ENCODE measurements at regions not wholly inside any gene's neighbourhood (a gene's known extent, or its start where the extent isn't known, plus 50 kb on each side); places are given as distances from the start of the nearest gene placed in this dataset.

DNA sequence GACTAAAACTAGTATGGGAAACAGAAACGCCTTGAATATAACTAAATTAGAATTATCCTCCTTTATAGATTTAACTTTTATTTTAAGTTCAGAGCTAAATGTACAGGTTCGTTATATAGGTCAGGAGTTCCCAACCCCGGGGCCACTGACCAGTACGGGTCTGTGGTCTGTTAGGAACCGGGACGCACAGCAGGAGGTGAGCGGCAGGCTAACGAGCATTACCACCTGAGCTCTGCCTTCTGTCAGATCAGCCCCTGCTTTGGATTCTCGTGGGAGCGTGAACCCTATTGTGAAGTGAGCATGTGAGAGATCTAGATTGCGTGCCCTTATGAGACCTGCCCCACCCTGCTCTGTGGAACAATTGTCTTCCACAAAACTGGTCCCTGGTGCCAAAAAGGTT is 51.0 kb downstream of the FAT4 start:
- no peak for ATAC-seq
- no peak for DNase-seq
- intact Hi-C loops (cut with DNase I, micrococcal nuclease) = no loop called here

GRCh38 chr4:125368146-125368545 is 53.4 kb downstream of the FAT4 start:
- intact Hi-C loops (cut with DNase I, micrococcal nuclease) = no loop called here
- ATAC-seq (no peak), DNase-seq (no peak)

- intact Hi-C loops (cut with DNase I, micrococcal nuclease) = no loop called here
- no peak for DNase-seq
- no peak for ATAC-seq
Measured at GRCh38 chr4:125368671-125369081, 53.9 kb downstream of the FAT4 start.

GRCh38 chr4:125369098-125369497 is 54.3 kb downstream of the FAT4 start:
- no peak for DNase-seq
- no peak for ATAC-seq
- intact Hi-C loops (cut with DNase I, micrococcal nuclease) = no loop called here

GRCh38 chr4:125370478-125370877 is 55.7 kb downstream of the FAT4 start:
- ATAC-seq = no peak
- DNase-seq = no peak
- intact Hi-C loops (cut with DNase I, micrococcal nuclease) = no loop called here

DNA sequence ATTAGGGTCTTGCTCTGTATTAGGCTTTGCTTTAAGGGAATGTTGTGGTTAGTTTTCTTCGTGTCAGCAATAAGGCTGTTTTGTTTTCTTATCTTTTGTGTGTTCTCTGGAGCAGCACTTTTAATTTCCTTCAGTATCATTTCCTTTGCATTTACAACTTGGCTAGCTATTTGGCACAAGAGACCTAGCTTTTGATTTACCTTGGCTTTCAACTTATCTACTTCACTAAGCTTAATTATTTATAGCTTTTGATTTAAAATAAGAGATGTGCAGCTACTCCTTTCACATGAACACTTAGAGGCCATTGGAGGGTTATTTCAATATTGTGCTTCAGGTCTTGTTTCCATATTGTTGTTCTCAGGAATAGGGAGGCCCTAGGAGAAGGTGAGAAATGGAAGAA is 68.2 kb downstream of the FAT4 start:
- intact Hi-C loops (cut with DNase I, micrococcal nuclease) = no loop called here
- ATAC-seq (no peak), DNase-seq (no peak)

DNA sequence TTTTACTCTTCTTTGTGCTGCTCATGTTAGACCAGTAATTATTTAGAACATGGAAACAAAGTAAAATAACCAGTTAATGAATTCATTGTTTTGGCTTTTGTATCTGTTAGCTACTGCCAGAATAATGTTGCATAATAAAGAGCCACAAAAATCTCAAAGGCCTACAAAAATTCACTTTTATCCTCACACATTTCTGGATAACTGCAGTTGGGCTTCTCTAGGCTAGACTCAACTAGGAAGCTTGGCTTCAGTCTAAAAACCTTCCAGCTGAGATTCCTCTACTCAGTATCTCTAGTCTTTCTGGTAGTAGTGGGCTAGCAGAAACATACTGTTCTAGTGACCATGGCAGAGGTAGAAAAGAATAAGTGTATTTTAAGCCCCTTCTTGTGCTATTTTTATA is 73.0 kb downstream of the FAT4 start:
- intact Hi-C loops (cut with DNase I, micrococcal nuclease) = no loop called here

GRCh38 chr4:125388613-125389012 is 73.9 kb downstream of the FAT4 start:
- intact Hi-C loops (cut with DNase I, micrococcal nuclease) = no loop called here
- no peak for ATAC-seq
- DNase-seq = no peak

More for the DNA sequence above, 73.0 kb downstream of the FAT4 start:
- no peak for ATAC-seq
- DNase-seq = no peak

- intact Hi-C loops (cut with DNase I, micrococcal nuclease) = no loop called here
- DNase-seq (no peak), ATAC-seq (no peak)
Measured at GRCh38 chr4:125389713-125390112, 75.0 kb downstream of the FAT4 start.

DNA sequence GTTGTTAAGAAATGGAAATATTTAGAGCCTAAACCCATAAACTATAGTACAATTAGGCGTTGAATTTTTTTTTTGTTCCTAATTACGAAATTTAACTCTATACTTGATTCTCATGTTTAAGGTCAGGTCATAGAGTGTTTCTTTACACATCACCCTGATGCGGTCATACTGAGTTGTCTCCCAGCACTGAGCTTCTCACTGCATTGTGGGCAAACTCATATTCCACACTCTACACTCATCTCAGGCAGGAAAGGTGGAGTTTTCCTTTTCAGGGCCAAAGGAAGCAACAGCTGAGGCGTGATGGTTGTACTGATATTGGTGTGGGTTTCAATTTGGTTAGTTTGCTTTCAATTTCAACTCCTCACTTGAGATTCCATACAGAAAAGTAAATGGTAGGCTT is 75.4 kb downstream of the FAT4 start:
- DNase-seq = no peak
- ATAC-seq = no peak
- intact Hi-C loops (cut with DNase I, micrococcal nuclease) = no loop called here

DNA sequence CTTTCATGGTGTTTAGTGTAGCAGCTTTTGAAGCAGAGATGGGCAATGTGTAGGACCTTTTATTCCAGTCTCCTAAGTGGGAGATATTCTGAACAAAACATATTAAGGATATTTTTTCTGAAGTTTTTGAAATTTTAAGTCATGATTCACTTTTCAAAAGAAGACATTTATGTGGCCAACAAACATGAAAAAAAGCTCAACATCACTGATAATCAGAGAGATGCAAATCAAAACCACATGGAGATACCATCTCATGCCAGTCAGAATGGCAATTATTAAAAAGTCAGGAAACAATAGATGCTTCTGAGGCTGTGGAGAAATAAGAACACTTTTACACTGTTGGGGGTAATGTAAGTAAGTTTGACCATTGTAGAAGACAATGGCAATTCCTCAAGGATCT is 76.0 kb downstream of the FAT4 start:
- ATAC-seq = no peak
- no peak for DNase-seq
- intact Hi-C loops (cut with DNase I, micrococcal nuclease) = no loop called here

DNA sequence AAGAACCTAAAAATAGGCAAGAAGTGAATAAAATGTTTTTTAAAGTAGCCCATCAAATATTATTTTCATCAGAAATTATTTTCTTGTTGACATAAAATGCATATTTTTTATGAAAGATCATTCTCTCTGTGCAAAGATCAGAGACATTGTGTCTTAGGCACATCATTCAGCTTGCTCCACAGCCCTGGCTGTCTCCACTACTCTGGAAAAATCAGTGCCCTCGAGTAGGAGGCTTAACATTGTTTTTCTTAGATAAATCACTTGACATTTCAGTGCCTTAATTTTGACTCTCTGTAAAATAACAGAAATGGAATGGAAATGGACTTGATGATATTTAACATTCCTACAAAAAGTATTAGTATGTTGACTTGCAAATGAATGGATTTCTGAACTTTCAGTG is 77.9 kb downstream of the FAT4 start:
- ATAC-seq = no peak

DNA sequence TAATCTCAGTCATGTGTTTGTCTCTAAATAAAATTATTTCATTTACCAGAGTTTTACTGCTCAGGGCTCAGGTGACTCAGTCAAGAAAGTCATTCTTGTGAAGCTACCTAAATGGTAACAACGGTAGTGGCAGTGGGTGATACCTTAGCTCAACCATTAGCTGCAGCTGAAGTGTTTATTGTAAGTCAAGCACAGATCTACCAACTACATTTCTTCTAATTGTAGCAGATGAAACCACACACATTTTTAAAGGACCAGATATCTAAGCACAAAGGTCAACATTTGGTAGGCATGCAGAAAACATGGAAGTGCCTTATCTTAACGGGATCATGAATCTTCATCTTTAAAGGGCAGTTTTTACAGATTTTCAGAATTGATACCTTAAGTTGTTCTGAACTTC is 79.1 kb downstream of the FAT4 start:
- intact Hi-C loops (cut with DNase I, micrococcal nuclease) = no loop called here
- ATAC-seq (no peak), DNase-seq (no peak)

More for the DNA sequence above, 77.9 kb downstream of the FAT4 start:
- no peak for DNase-seq
- intact Hi-C loops (cut with DNase I, micrococcal nuclease) = no loop called here

DNA sequence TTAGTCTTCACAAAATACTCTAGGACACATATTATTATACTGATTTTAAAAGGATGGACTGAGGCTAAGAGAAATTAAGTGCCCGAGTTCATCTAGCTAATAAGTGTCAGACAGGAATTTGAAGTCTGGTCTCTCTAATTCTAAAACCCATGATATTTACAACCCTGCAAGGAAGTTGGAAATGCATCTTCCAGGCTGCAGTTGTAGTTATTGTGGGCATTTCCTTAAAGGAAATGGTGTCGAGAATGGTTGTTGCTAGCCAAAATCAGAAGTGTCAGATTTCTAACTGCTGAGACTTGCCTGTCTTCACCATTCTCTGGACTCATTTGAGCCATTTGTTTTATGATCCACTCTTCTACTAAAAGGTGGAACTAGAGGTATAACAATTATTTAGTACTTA is 82.5 kb downstream of the FAT4 start:
- no peak for DNase-seq
- no peak for ATAC-seq

GRCh38 chr4:125398263-125399002 is 83.7 kb downstream of the FAT4 start:
- no peak for ATAC-seq
- DNase-seq = no peak
- intact Hi-C loops (cut with DNase I, micrococcal nuclease) = no loop called here

More for the DNA sequence above, 82.5 kb downstream of the FAT4 start:
- intact Hi-C loops (cut with DNase I, micrococcal nuclease) = no loop called here

GRCh38 chr4:125400756-125401155 is 86.0 kb downstream of the FAT4 start:
- ATAC-seq (no peak), DNase-seq (no peak)
- intact Hi-C loops (cut with DNase I, micrococcal nuclease) = no loop called here

- ATAC-seq (no peak), DNase-seq (no peak)
- intact Hi-C loops (cut with DNase I, micrococcal nuclease) = no loop called here
Measured at GRCh38 chr4:125401784-125402183, 87.0 kb downstream of the FAT4 start.

DNA sequence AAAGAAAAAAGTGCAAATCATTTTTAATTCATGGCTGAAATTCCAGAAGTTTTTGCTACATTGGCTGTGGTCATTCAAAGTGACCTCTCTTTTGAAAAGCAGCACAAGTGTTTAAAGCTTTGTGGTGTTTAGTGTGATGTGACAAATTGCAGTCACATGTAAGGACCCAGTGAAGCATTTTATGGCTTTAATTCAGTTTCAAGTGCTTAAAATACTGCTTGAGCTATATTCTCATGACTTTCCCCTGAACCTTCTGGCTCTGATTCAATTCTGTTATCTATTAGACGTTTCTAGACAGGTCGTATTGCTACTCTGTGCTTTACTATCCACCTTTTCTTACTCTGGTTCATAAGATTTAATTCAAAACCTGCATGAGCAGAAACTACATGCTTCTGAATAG is 105.8 kb downstream of the FAT4 start:
- ATAC-seq = no peak
- intact Hi-C loops (cut with DNase I, micrococcal nuclease) = no loop called here
- DNase-seq = no peak

DNA sequence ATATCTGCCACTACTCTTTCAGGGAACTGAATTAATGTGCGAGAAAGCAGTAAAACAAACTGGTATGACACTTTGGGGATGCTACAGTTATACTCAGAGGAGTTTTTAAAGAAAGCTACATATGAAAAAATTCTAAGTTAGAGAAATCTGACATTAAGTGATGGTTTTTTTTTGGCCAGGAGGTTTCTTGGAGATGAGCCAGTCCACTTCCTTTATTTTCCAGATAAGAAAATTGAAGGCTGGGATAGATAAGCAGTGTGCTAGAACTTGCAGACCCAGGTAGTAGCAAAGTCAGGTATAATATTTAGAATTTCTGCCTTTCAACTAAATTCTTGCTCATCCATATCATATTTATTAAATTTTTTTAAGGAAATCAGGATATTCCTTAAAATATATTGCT is 106.8 kb downstream of the FAT4 start:
- intact Hi-C loops (cut with DNase I, micrococcal nuclease) = no loop called here
- ATAC-seq (no peak), DNase-seq (no peak)

- no peak for ATAC-seq
- DNase-seq = no peak
- intact Hi-C loops (cut with DNase I, micrococcal nuclease) = no loop called here
Measured at GRCh38 chr4:125423124-125423523, 108.4 kb downstream of the FAT4 start.

- ATAC-seq (no peak), DNase-seq (no peak)
- intact Hi-C loops (cut with DNase I, micrococcal nuclease) = no loop called here
Measured at GRCh38 chr4:125428832-125429231, 114.1 kb downstream of the FAT4 start.
